ENCODE measurements at regions not wholly inside any gene's neighbourhood (a gene's known extent, or its start where the extent isn't known, plus 50 kb on each side); places are given as distances from the start of the nearest gene placed in this dataset.

- TF ChIP-seq CTCF (conservative IDR thresholded peaks at IDR 0.05; ENCODE audit: low read depth, low read length): no peak
- no peak for TF ChIP-seq EZH2 (IDR thresholded peaks at IDR 0.05; ENCODE audit: low read length, unreplicated experiment)
These were observed 52.6 kb upstream of the BICD1 start for GRCh38 chr12:32053881-32054624.

Measured in PC-3 (cell line).